ENCODE measurements at regions not wholly inside any gene's neighbourhood (a gene's known extent, or its start where the extent isn't known, plus 50 kb on each side); places are given as distances from the start of the nearest gene placed in this dataset.

- Mint-ChIP-seq H3K9me3 (ENCODE audit: insufficient read depth) (no peaks in the 10 kb centered on the region), H3K36me3 (ENCODE audit: low read depth) (no peaks in the 10 kb centered on the region), H3K4me1 (ENCODE audit: low read depth) (no peaks in the 10 kb centered on the region), H3K27me3 (ENCODE audit: low read depth) (peaks cover 4% of the 10 kb centered on the region), H3K4me3 (no peak overlapping the region), H3K27ac (no peak overlapping the region)
- ChIA-PET CTCF (interaction anchor here (0.6 to 2.6 kb wide), 3 partner anchors 23 to 697 kb away, joined by 3 to 7 read pairs (median 4); no protein-coding TSS in a partner anchor), POLR2A (no interaction called here)
- ATAC-seq (no peak), DNase-seq (peak; percentile 4)
These were observed 290.9 kb downstream of the CDC5L start for GRCh38 chr6:44678252-44678935.

GRCh38 chr6:44679438-44680201 lies 292.1 kb downstream of the CDC5L start:
- ATAC-seq (no peak), DNase-seq (peak; percentile 10)
- ChIA-PET CTCF (interaction anchor here (2.6 kb wide), 1 partner anchor 24 kb away, joined by 7 read pairs; no protein-coding TSS in a partner anchor), POLR2A (no interaction called here)
- Mint-ChIP-seq H3K9me3 (ENCODE audit: insufficient read depth) (no peaks in the 10 kb centered on the region), H3K27ac (no peak overlapping the region), H3K4me1 (ENCODE audit: low read depth) (no peaks in the 10 kb centered on the region), H3K4me3 (no peak overlapping the region), H3K27me3 (ENCODE audit: low read depth) (peaks cover 3% of the 10 kb centered on the region), H3K36me3 (ENCODE audit: low read depth) (no peaks in the 10 kb centered on the region)

GRCh38 chr6:44680202-44680720 lies 292.8 kb downstream of the CDC5L start:
- Mint-ChIP-seq H3K27me3 (ENCODE audit: low read depth) (peaks cover 3% of the 10 kb centered on the region), H3K4me3 (no peak overlapping the region), H3K4me1 (ENCODE audit: low read depth) (no peaks in the 10 kb centered on the region), H3K9me3 (ENCODE audit: insufficient read depth) (no peaks in the 10 kb centered on the region), H3K27ac (no peak overlapping the region), H3K36me3 (ENCODE audit: low read depth) (no peaks in the 10 kb centered on the region)
- no peak for ATAC-seq
- ChIA-PET POLR2A (no interaction called here), CTCF (interaction anchor here (2.6 kb wide), 1 partner anchor 25 kb away, joined by 7 read pairs; no protein-coding TSS in a partner anchor)
- DNase-seq, result peak; percentile 14

- no peak for DNase-seq
- H3K27ac Mint-ChIP-seq, result no peak overlapping the region
- H3K36me3 Mint-ChIP-seq (ENCODE audit: low read depth), result no peaks in the 10 kb centered on the region
- ATAC-seq, result no peak
- CTCF ChIA-PET, result no interaction called here
- peaks cover 4% of the 10 kb centered on the region for H3K9me3 Mint-ChIP-seq (ENCODE audit: insufficient read depth)
- no peaks in the 10 kb centered on the region for H3K4me1 Mint-ChIP-seq (ENCODE audit: low read depth)
- peaks cover 3% of the 10 kb centered on the region for H3K27me3 Mint-ChIP-seq (ENCODE audit: low read depth)
- H3K4me3 Mint-ChIP-seq, result no peak overlapping the region
- POLR2A ChIA-PET, result no interaction called here
These were observed 294.3 kb downstream of the CDC5L start for GRCh38 chr6:44681761-44682160.

GRCh38 chr6:44682280-44682679 lies 294.8 kb downstream of the CDC5L start:
- Mint-ChIP-seq H3K9me3 (ENCODE audit: insufficient read depth) (peaks cover 5% of the 10 kb centered on the region), H3K4me1 (ENCODE audit: low read depth) (no peaks in the 10 kb centered on the region), H3K27ac (no peak overlapping the region), H3K36me3 (ENCODE audit: low read depth) (no peaks in the 10 kb centered on the region), H3K4me3 (no peak overlapping the region), H3K27me3 (ENCODE audit: low read depth) (peaks cover 3% of the 10 kb centered on the region)
- DNase-seq (no peak), ATAC-seq (no peak)
- CTCF ChIA-PET, result no interaction called here
- POLR2A ChIA-PET, result no interaction called here

- CTCF ChIA-PET, result no interaction called here
- Mint-ChIP-seq H3K27ac (no peak overlapping the region), H3K4me1 (ENCODE audit: low read depth) (no peaks in the 10 kb centered on the region), H3K27me3 (ENCODE audit: low read depth) (peaks cover 3% of the 10 kb centered on the region), H3K4me3 (no peak overlapping the region), H3K9me3 (ENCODE audit: insufficient read depth) (peaks cover 5% of the 10 kb centered on the region), H3K36me3 (ENCODE audit: low read depth) (no peaks in the 10 kb centered on the region)
- POLR2A ChIA-PET, result no interaction called here
- no peak for DNase-seq
- ATAC-seq, result no peak
These were observed 295.7 kb downstream of the CDC5L start for GRCh38 chr6:44682987-44683779.

- Mint-ChIP-seq H3K9me3 (ENCODE audit: insufficient read depth) (peaks cover 17% of the 10 kb centered on the region), H3K4me1 (ENCODE audit: low read depth) (peaks cover 3% of the 10 kb centered on the region), H3K27me3 (ENCODE audit: low read depth) (peaks cover 3% of the 10 kb centered on the region), H3K36me3 (ENCODE audit: low read depth) (no peaks in the 10 kb centered on the region), H3K4me3 (no peak overlapping the region), H3K27ac (no peak overlapping the region)
- ChIA-PET POLR2A (no interaction called here), CTCF (no interaction called here)
- DNase-seq (peak; percentile 6), ATAC-seq (no peak)
These were observed 297.7 kb downstream of the CDC5L start for GRCh38 chr6:44685213-44685612.

- DNase-seq, result no peak
- ChIA-PET POLR2A (no interaction called here), CTCF (no interaction called here)
- H3K27ac Mint-ChIP-seq, result no peak overlapping the region
- no peaks in the 10 kb centered on the region for H3K36me3 Mint-ChIP-seq (ENCODE audit: low read depth)
- no peak for ATAC-seq
- H3K27me3 Mint-ChIP-seq (ENCODE audit: low read depth), result no peaks in the 10 kb centered on the region
- H3K9me3 Mint-ChIP-seq (ENCODE audit: insufficient read depth), result peaks cover 4% of the 10 kb centered on the region
- no peaks in the 10 kb centered on the region for H3K4me1 Mint-ChIP-seq (ENCODE audit: low read depth)
- no peak overlapping the region for H3K4me3 Mint-ChIP-seq
These were observed 308.6 kb downstream of the CDC5L start for GRCh38 chr6:44696099-44696498.

GRCh38 chr6:44696686-44697085 lies 309.2 kb downstream of the CDC5L start:
- H3K4me1 Mint-ChIP-seq (ENCODE audit: low read depth), result peaks cover 2% of the 10 kb centered on the region
- no peak for DNase-seq
- ChIA-PET CTCF (no interaction called here), POLR2A (no interaction called here)
- no peaks in the 10 kb centered on the region for H3K27me3 Mint-ChIP-seq (ENCODE audit: low read depth)
- no peaks in the 10 kb centered on the region for H3K36me3 Mint-ChIP-seq (ENCODE audit: low read depth)
- peaks cover 4% of the 10 kb centered on the region for H3K9me3 Mint-ChIP-seq (ENCODE audit: insufficient read depth)
- H3K27ac Mint-ChIP-seq, result no peak overlapping the region
- ATAC-seq, result no peak
- H3K4me3 Mint-ChIP-seq, result no peak overlapping the region

- ChIA-PET CTCF (no interaction called here), POLR2A (no interaction called here)
- Mint-ChIP-seq H3K4me3 (no peak overlapping the region), H3K4me1 (ENCODE audit: low read depth) (peaks cover 2% of the 10 kb centered on the region), H3K36me3 (ENCODE audit: low read depth) (no peaks in the 10 kb centered on the region), H3K9me3 (ENCODE audit: insufficient read depth) (peaks cover 4% of the 10 kb centered on the region), H3K27ac (no peak overlapping the region), H3K27me3 (ENCODE audit: low read depth) (no peaks in the 10 kb centered on the region)
- ATAC-seq (no peak), DNase-seq (no peak)
These were observed 309.8 kb downstream of the CDC5L start for GRCh38 chr6:44697327-44697726.

GRCh38 chr6:44698602-44699001 lies 311.1 kb downstream of the CDC5L start:
- peaks cover 4% of the 10 kb centered on the region for H3K9me3 Mint-ChIP-seq (ENCODE audit: insufficient read depth)
- CTCF ChIA-PET, result interaction anchor here (1.3 kb wide), 1 partner anchor 9 kb away, joined by 3 read pairs; no protein-coding TSS in a partner anchor
- no peaks in the 10 kb centered on the region for H3K36me3 Mint-ChIP-seq (ENCODE audit: low read depth)
- DNase-seq (no peak), ATAC-seq (no peak)
- no peak overlapping the region for H3K27ac Mint-ChIP-seq
- no peak overlapping the region for H3K4me3 Mint-ChIP-seq
- POLR2A ChIA-PET, result no interaction called here
- peaks cover 2% of the 10 kb centered on the region for H3K4me1 Mint-ChIP-seq (ENCODE audit: low read depth)
- H3K27me3 Mint-ChIP-seq (ENCODE audit: low read depth), result no peaks in the 10 kb centered on the region

GRCh38 chr6:44699082-44699481 lies 311.6 kb downstream of the CDC5L start:
- H3K36me3 Mint-ChIP-seq (ENCODE audit: low read depth), result no peaks in the 10 kb centered on the region
- no peaks in the 10 kb centered on the region for H3K27me3 Mint-ChIP-seq (ENCODE audit: low read depth)
- H3K9me3 Mint-ChIP-seq (ENCODE audit: insufficient read depth), result peaks cover 4% of the 10 kb centered on the region
- no peak overlapping the region for H3K27ac Mint-ChIP-seq
- H3K4me1 Mint-ChIP-seq (ENCODE audit: low read depth), result peaks cover 6% of the 10 kb centered on the region
- DNase-seq (no peak), ATAC-seq (no peak)
- CTCF ChIA-PET, result interaction anchor here (1.3 kb wide), 1 partner anchor 9 kb away, joined by 3 read pairs; no protein-coding TSS in a partner anchor
- POLR2A ChIA-PET, result no interaction called here
- H3K4me3 Mint-ChIP-seq, result no peak overlapping the region
